Peyer's patch (tissue), 4 donors: ENCODE measurements at regions not wholly inside any gene's neighbourhood (a gene's known extent, or its start where the extent isn't known, plus 50 kb on each side); places are given as distances from the start of the nearest gene placed in this dataset.

Experiments
- DNase-seq, 3 donors: peaks; one replicate each; pipeline ENCODE4 v3.0.0-alpha.2; 2017 to 2019
- H3K27ac ChIP-seq, 4 donors: fragments of 200-600 bp; sonication (generic); one replicate each; pipeline ENCODE4 v1.5.1; 2016 to 2019
- H3K27me3 ChIP-seq, 2 donors: fragments of 200-600 bp; sonication (generic); one replicate each; pipeline ENCODE4 v1.5.1; 2019
- H3K36me3 ChIP-seq, 3 donors: fragments of 200-600 bp; sonication (generic); one replicate each; pipeline ENCODE4 v1.5.1; 2016 to 2019
- H3K4me1 ChIP-seq, 4 donors: fragments of 200-600 bp; sonication (generic); one replicate each; pipeline ENCODE4 v1.5.1; 2016 to 2019
- H3K4me3 ChIP-seq, 4 donors: fragments of 200-600 bp; sonication (generic); 1 replicate in 3 of 4; 2 replicates in 1 of 4; pipeline ENCODE4 v1.5.1; 2016 to 2019; ENCODE audit warnings: mild to moderate bottlenecking in 1 of 4
- H3K9me3 ChIP-seq, 4 donors: fragments of 200-600 bp; sonication (generic); one replicate each; pipeline ENCODE4 v1.5.1; 2016 to 2019; ENCODE audit warnings: mild to moderate bottlenecking in 1 of 4
- CTCF ChIP-seq, 6 experiments: fragments of 450-650 bp in 4 of 6; fragments of 200-600 bp in 2 of 6; sonication (generic) in 1 of 6; IDR thresholded peaks; one replicate each; pipeline ENCODE4 v1.5.1; 2017 to 2019; ENCODE audit warnings: antibody characterized with exemption in 6 of 6, mild to moderate bottlenecking in 3 of 6, moderate library complexity in 1 of 6
- POLR2A ChIP-seq, 2 donors: fragments of 450-650 bp; IDR thresholded peaks; one replicate each; pipeline ENCODE4 v1.5.1; 2017; ENCODE audit warnings: antibody characterized with exemption in 2 of 2, mild to moderate bottlenecking in 2 of 2, moderate library complexity in 2 of 2

GRCh38 chr1:218851586-218851985 is 322.1 kb upstream of the LYPLAL1 start:
- DNase-seq: no peak
- Histone ChIP-seq H3K27ac (no peak overlapping the region), H3K9me3 (no peaks in the 10 kb centered on the region), H3K27me3 (no peaks in the 10 kb centered on the region), H3K4me3 (no peak overlapping the region), H3K36me3 (no peaks in the 10 kb centered on the region), H3K4me1 (no peaks in the 10 kb centered on the region)
- TF ChIP-seq CTCF (IDR thresholded peaks at IDR 0.05) (no peak), POLR2A (IDR thresholded peaks at IDR 0.05) (no peak)

DNA sequence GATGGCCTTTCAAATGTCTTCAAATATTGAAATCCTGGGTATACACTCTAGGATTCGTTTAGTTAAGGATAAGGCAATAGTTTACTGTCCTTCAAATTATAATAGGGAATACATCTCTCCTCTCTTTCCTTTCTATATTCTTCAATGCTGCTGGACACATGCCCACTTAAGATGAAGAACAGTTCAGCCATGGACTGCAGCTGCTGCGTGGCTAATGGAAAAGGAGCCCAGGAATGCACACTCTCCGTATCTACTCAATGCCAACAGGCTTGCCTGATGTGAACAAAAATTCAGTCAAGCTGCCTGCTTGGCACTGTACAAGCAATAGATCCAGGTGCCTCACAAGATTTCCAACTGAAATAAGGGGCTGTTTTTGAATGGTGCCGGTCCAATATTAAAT is 321.2 kb upstream of the LYPLAL1 start:
- no peaks in the 10 kb centered on the region for H3K27me3 ChIP-seq
- no peaks in the 10 kb centered on the region for H3K4me1 ChIP-seq
- H3K27ac ChIP-seq: no peak overlapping the region
- H3K4me3 ChIP-seq: no peak overlapping the region
- TF ChIP-seq POLR2A (IDR thresholded peaks at IDR 0.05) (no peak), CTCF (IDR thresholded peaks at IDR 0.05) (no peak)
- DNase-seq: no peak
- no peaks in the 10 kb centered on the region for H3K9me3 ChIP-seq
- H3K36me3 ChIP-seq: no peaks in the 10 kb centered on the region

DNA sequence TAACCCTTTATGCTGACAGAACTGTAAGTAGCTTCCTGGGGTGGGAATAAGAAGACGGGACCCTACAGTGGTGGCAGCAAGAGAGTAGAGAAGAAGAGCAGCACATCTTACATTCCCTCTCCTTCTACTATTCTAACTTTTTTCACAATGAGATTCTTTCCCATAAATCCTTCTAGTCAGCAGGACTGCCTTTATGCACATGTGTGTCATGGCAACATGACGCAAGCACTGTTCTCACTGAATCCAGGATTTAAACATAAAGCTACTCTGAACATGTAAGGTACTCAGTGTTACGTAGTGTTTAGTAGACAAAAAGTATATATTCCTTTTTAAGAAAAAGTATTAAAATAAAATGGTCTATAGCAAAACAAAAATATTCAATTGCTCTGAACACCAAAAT is 309.7 kb upstream of the LYPLAL1 start:
- Histone ChIP-seq H3K4me3 (no peak overlapping the region), H3K9me3 (no peaks in the 10 kb centered on the region), H3K27me3 (no peaks in the 10 kb centered on the region), H3K4me1 (no peaks in the 10 kb centered on the region), H3K27ac (no peak overlapping the region), H3K36me3 (no peaks in the 10 kb centered on the region)
- no peak for DNase-seq
- TF ChIP-seq CTCF (IDR thresholded peaks at IDR 0.05) (no peak), POLR2A (IDR thresholded peaks at IDR 0.05) (no peak)

DNA sequence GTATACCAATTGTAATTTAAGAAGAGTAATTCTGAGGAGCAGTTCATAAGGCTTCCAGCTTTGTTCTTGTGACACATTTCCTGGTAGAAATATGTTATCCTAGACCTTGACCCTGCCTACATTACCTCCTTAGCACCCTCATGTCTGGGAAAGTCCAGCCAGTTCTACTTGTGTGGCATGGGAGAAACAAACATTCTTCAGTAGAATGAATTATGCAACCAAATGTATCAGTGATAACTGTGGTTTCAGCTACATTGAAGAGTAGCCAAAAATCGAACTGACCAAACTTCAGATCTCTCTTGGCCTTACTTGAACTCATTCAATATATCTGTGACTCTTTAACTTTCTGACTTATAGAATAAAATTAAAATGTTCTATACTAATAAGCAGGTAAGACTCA is 308.1 kb upstream of the LYPLAL1 start:
- DNase-seq: no peak
- TF ChIP-seq POLR2A (IDR thresholded peaks at IDR 0.05): no peak
- TF ChIP-seq CTCF (IDR thresholded peaks at IDR 0.05): no peak
- Histone ChIP-seq H3K4me3 (no peak overlapping the region), H3K36me3 (no peaks in the 10 kb centered on the region), H3K27me3 (no peaks in the 10 kb centered on the region), H3K27ac (no peak overlapping the region), H3K9me3 (no peaks in the 10 kb centered on the region), H3K4me1 (no peaks in the 10 kb centered on the region)

- no peak overlapping the region for H3K4me3 ChIP-seq
- DNase-seq: no peak
- no peak for TF ChIP-seq POLR2A (IDR thresholded peaks at IDR 0.05)
- TF ChIP-seq CTCF (IDR thresholded peaks at IDR 0.05): no peak
- H3K27ac ChIP-seq: no peak overlapping the region
- no peaks in the 10 kb centered on the region for H3K27me3 ChIP-seq
- H3K36me3 ChIP-seq: no peaks in the 10 kb centered on the region
- H3K9me3 ChIP-seq: no peaks in the 10 kb centered on the region
- H3K4me1 ChIP-seq: no peaks in the 10 kb centered on the region
These were observed 307.2 kb upstream of the LYPLAL1 start for GRCh38 chr1:218866507-218866906.

DNA sequence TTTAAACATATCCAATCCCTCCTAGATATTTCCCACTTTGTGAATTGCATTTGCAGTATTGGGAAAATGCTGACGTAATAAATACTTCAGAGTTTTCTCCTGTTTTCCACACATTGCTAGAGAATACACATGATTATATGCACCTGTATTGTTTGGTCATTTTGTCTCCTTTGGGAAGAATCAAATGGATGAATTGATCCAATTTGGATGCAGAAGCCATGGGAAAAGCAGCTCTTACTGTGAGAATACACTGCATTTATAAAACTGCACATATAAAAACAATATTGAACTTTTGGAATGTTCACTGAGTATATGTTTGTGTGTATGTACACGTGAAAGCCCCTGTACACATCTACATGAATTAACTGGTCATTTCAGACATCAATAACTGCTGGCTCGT is 306.6 kb upstream of the LYPLAL1 start:
- Histone ChIP-seq H3K27me3 (no peaks in the 10 kb centered on the region), H3K27ac (no peak overlapping the region), H3K4me3 (no peak overlapping the region), H3K4me1 (no peaks in the 10 kb centered on the region), H3K9me3 (no peaks in the 10 kb centered on the region), H3K36me3 (no peaks in the 10 kb centered on the region)
- DNase-seq: no peak
- TF ChIP-seq POLR2A (IDR thresholded peaks at IDR 0.05): no peak
- TF ChIP-seq CTCF (IDR thresholded peaks at IDR 0.05): no peak
